ENCODE measurements at regions not wholly inside any gene's neighbourhood (a gene's known extent, or its start where the extent isn't known, plus 50 kb on each side); places are given as distances from the start of the nearest gene placed in this dataset.

DNA sequence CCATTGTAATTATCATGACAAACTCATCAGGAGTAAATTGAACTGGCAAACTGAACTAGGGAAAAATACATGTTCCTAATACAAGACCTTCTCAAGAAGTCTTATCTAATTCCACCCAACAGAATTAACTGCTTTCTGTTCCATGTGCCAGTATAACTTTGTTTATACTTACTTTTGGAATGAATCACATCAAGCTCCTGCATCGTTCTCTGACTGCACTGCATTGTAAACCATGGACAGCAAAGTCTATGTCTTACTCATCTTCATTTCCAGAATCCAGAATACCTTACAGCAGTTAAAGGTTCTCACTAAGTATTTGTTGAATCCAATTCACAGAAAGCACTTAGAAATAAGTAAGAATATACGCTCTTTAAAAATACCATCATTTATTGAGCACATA is 102.8 kb downstream of the PLK2 start:
- no peaks in the 10 kb centered on the region for H3K4me1 ChIP-seq (ENCODE audit: insufficient read depth, low read length, severe bottlenecking)
- no peak overlapping the region for H2AFZ ChIP-seq (ENCODE audit: low read length)
- no peaks in the 10 kb centered on the region for H4K20me1 ChIP-seq (ENCODE audit: insufficient read depth, low read length)
- TF ChIP-seq, protein P1, sequence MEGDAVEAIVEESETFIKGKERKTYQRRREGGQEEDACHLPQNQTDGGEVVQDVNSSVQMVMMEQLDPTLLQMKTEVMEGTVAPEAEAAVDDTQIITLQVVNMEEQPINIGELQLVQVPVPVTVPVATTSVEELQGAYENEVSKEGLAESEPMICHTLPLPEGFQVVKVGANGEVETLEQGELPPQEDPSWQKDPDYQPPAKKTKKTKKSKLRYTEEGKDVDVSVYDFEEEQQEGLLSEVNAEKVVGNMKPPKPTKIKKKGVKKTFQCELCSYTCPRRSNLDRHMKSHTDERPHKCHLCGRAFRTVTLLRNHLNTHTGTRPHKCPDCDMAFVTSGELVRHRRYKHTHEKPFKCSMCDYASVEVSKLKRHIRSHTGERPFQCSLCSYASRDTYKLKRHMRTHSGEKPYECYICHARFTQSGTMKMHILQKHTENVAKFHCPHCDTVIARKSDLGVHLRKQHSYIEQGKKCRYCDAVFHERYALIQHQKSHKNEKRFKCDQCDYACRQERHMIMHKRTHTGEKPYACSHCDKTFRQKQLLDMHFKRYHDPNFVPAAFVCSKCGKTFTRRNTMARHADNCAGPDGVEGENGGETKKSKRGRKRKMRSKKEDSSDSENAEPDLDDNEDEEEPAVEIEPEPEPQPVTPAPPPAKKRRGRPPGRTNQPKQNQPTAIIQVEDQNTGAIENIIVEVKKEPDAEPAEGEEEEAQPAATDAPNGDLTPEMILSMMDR (IDR thresholded peaks at IDR 0.05; ENCODE audit: low read length): no peak
- no peak for TF ChIP-seq EZH2 (IDR thresholded peaks at IDR 0.05; ENCODE audit: borderline replicate concordance, low read length)
- no peaks in the 10 kb centered on the region for H3F3A ChIP-seq (ENCODE audit: insufficient read depth, low read length)
- no peak overlapping the region for H3K4me2 ChIP-seq (ENCODE audit: low read length)
- H3K4me3 ChIP-seq (ENCODE audit: low read depth, low read length, poor library complexity, severe bottlenecking): no peak overlapping the region
- no peaks in the 10 kb centered on the region for H3K36me3 ChIP-seq (ENCODE audit: insufficient read depth, low read length)
- no peaks in the 10 kb centered on the region for H3K27me3 ChIP-seq (ENCODE audit: insufficient read depth, low read length)
- H3K27ac ChIP-seq (ENCODE audit: low read depth, low read length, poor library complexity, severe bottlenecking): no peak overlapping the region
- no peak overlapping the region for H3K9ac ChIP-seq (ENCODE audit: low read length)
- H3K79me2 ChIP-seq (ENCODE audit: insufficient read depth, low read length): no peaks in the 10 kb centered on the region
- no peaks in the 10 kb centered on the region for H3K9me3 ChIP-seq (ENCODE audit: low read length)
- H3K9me2 ChIP-seq (ENCODE audit: low read depth, low read length): no peaks in the 10 kb centered on the region

DNA sequence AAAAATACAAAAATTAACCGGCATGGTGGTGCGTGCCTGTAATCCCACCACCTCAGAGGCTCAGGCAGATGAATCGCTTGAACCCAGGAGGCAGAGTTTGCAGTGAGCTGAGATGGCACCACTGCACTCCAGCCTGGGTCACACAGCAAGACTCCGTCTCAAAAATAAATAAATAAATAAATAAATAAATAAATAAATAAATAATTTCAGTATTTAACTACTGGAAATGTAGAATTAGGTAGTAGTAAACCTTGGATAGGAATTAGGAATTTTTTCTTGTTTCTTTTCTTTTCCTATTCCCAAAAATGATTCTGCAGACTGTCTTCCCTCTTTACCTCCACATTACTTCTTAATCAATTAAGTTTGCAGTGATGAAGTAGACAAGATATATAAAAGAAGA is 103.2 kb downstream of the PLK2 start:
- Histone ChIP-seq H4K20me1 (ENCODE audit: insufficient read depth, low read length) (no peaks in the 10 kb centered on the region), H3K36me3 (ENCODE audit: insufficient read depth, low read length) (no peaks in the 10 kb centered on the region), H3F3A (ENCODE audit: insufficient read depth, low read length) (no peaks in the 10 kb centered on the region), H3K27me3 (ENCODE audit: insufficient read depth, low read length) (no peaks in the 10 kb centered on the region), H3K79me2 (ENCODE audit: insufficient read depth, low read length) (no peaks in the 10 kb centered on the region), H3K9ac (ENCODE audit: low read length) (no peak overlapping the region), H2AFZ (ENCODE audit: low read length) (no peak overlapping the region), H3K4me3 (ENCODE audit: low read depth, low read length, poor library complexity, severe bottlenecking) (no peak overlapping the region), H3K4me1 (ENCODE audit: insufficient read depth, low read length, severe bottlenecking) (no peaks in the 10 kb centered on the region), H3K4me2 (ENCODE audit: low read length) (no peak overlapping the region), H3K27ac (ENCODE audit: low read depth, low read length, poor library complexity, severe bottlenecking) (no peak overlapping the region), H3K9me3 (ENCODE audit: low read length) (no peaks in the 10 kb centered on the region), H3K9me2 (ENCODE audit: low read depth, low read length) (no peaks in the 10 kb centered on the region)
- TF ChIP-seq, protein P1 (IDR thresholded peaks at IDR 0.05; ENCODE audit: low read length): no peak
- TF ChIP-seq EZH2 (IDR thresholded peaks at IDR 0.05; ENCODE audit: borderline replicate concordance, low read length): no peak

DNA sequence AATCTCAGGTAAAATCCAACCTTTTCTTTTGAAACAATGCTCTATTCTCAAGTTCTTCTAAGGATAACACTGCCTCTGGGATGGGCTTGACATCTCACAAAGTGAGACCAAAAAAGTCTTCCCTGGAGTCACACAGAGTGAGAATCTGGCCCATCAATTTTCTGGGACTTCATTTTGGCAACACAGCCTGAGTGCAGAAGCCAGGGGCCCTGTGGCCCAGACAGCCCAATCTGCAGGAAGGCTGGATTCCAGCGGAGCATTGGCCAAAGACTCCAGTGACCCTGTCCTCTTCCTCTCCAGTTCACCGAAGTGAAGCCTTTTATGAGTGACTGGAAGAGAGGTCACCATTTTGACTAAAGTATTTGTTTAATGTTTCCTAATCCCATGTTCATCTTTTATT is 105.1 kb downstream of the PLK2 start:
- Histone ChIP-seq H3K27ac (ENCODE audit: low read depth, low read length, poor library complexity, severe bottlenecking) (no peak overlapping the region), H3K9me3 (ENCODE audit: low read length) (no peaks in the 10 kb centered on the region), H3K9ac (ENCODE audit: low read length) (no peak overlapping the region), H4K20me1 (ENCODE audit: insufficient read depth, low read length) (no peaks in the 10 kb centered on the region), H3K36me3 (ENCODE audit: insufficient read depth, low read length) (no peaks in the 10 kb centered on the region), H3K79me2 (ENCODE audit: insufficient read depth, low read length) (no peaks in the 10 kb centered on the region), H3K9me2 (ENCODE audit: low read depth, low read length) (no peaks in the 10 kb centered on the region), H3K27me3 (ENCODE audit: insufficient read depth, low read length) (no peaks in the 10 kb centered on the region), H2AFZ (ENCODE audit: low read length) (no peak overlapping the region), H3K4me3 (ENCODE audit: low read depth, low read length, poor library complexity, severe bottlenecking) (no peak overlapping the region), H3K4me2 (ENCODE audit: low read length) (no peak overlapping the region), H3K4me1 (ENCODE audit: insufficient read depth, low read length, severe bottlenecking) (no peaks in the 10 kb centered on the region), H3F3A (ENCODE audit: insufficient read depth, low read length) (no peaks in the 10 kb centered on the region)
- TF ChIP-seq EZH2 (IDR thresholded peaks at IDR 0.05; ENCODE audit: borderline replicate concordance, low read length): no peak
- TF ChIP-seq, protein P1 (IDR thresholded peaks at IDR 0.05; ENCODE audit: low read length): no peak
